Nephron (organoid): ENCODE measurements at regions not wholly inside any gene's neighbourhood (a gene's known extent, or its start where the extent isn't known, plus 50 kb on each side); places are given as distances from the start of the nearest gene placed in this dataset.

ENCODE experiments used
- H3K27ac Mint-ChIP-seq, 3 experiments: 2 replicates each; pipeline ENCODE4 v1.8.0; 2020; ENCODE audit warnings: mixed read lengths in 3 of 3, mild to moderate bottlenecking in 2 of 3, moderate library complexity in 1 of 3
- H3K27me3 Mint-ChIP-seq: 2 replicates; pipeline ENCODE4 v1.8.0; 2021; ENCODE audit warnings: low read depth, mild to moderate bottlenecking, moderate library complexity, mixed read lengths
- H3K36me3 Mint-ChIP-seq: 2 replicates; pipeline ENCODE4 v1.8.0; 2020; ENCODE audit warnings: low read depth, mixed read lengths
- H3K4me1 Mint-ChIP-seq: 2 replicates; pipeline ENCODE4 v1.8.0; 2020; ENCODE audit warnings: mixed read lengths
- H3K4me3 Mint-ChIP-seq, 3 experiments: 2 replicates each; pipeline ENCODE4 v1.8.0; 2020; ENCODE audit warnings: mild to moderate bottlenecking in 3 of 3, mixed read lengths in 3 of 3, moderate library complexity in 2 of 3
- H3K9me3 Mint-ChIP-seq: 2 replicates; pipeline ENCODE4 v1.8.0; 2020; ENCODE audit warnings: mixed read lengths
- TF ChIP-seq, protein P1 (sequence below), 3 experiments: fragments of 200-600 bp; sonication (generic); IDR thresholded peaks; one replicate each; pipeline ENCODE4 v1.5.0; 2021; ENCODE audit warnings: antibody characterized with exemption in 3 of 3; ENCODE audit not compliant: unreplicated experiment in 3 of 3

DNA sequence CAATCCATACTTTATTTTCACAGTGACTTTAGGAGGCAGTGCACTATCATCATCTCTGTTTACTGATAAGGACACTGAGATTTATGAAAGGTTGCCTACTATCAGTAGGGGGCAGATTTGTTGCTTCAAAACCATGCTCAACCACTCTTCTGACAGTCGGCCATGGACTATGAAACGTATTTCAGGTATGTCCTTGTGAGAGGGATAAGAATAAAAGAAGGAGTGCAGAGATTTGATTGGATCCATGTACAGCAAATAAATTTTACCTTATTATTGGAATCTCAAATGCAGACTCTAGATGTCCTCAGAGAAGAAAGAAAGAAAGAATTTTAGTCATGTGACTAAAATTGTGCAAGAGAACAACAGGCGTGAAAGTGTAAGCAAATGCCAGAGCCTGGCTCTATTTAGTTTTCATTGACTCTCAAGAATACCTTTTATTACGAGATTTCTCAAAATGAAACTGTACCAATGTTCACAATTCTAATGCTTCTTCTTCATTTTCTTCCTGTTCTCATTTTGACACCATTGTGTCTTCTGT is 296.6 kb upstream of the RASA1 start:
- Mint-ChIP-seq H3K27me3 (peaks cover 8% of the 10 kb centered on the region), H3K9me3 (no peaks in the 10 kb centered on the region), H3K27ac (no peak overlapping the region), H3K4me3 (no peak overlapping the region), H3K36me3 (no peaks in the 10 kb centered on the region), H3K4me1 (peaks cover 10% of the 10 kb centered on the region)
- TF ChIP-seq, protein P1, sequence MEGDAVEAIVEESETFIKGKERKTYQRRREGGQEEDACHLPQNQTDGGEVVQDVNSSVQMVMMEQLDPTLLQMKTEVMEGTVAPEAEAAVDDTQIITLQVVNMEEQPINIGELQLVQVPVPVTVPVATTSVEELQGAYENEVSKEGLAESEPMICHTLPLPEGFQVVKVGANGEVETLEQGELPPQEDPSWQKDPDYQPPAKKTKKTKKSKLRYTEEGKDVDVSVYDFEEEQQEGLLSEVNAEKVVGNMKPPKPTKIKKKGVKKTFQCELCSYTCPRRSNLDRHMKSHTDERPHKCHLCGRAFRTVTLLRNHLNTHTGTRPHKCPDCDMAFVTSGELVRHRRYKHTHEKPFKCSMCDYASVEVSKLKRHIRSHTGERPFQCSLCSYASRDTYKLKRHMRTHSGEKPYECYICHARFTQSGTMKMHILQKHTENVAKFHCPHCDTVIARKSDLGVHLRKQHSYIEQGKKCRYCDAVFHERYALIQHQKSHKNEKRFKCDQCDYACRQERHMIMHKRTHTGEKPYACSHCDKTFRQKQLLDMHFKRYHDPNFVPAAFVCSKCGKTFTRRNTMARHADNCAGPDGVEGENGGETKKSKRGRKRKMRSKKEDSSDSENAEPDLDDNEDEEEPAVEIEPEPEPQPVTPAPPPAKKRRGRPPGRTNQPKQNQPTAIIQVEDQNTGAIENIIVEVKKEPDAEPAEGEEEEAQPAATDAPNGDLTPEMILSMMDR (IDR thresholded peaks at IDR 0.05; ENCODE audit: unreplicated experiment in 3 of 3), result no peak

DNA sequence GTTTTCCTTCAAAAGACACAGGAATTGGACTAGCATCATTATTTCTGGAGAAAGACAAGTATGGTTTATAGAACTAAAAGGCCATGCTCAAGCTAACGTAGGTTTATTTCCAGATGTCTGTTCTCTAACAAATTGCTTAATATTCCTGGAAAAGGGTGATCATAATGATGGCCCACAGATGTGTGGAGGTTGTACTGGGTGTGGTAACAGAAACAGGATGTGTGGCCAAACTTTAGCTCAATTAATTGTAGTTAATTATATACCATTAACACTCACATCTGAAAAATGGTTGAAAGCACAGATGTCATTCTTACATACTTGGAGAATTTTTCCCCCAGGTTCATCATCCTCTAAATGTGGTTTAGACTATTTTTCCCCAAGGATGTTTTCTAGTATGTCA is 292.7 kb upstream of the RASA1 start:
- Mint-ChIP-seq H3K4me3 (no peak overlapping the region), H3K4me1 (no peaks in the 10 kb centered on the region), H3K9me3 (no peaks in the 10 kb centered on the region), H3K27ac (no peak overlapping the region), H3K36me3 (no peaks in the 10 kb centered on the region), H3K27me3 (peaks cover 8% of the 10 kb centered on the region)
- TF ChIP-seq, protein P1 (IDR thresholded peaks at IDR 0.05; ENCODE audit: unreplicated experiment in 3 of 3), result no peak

DNA sequence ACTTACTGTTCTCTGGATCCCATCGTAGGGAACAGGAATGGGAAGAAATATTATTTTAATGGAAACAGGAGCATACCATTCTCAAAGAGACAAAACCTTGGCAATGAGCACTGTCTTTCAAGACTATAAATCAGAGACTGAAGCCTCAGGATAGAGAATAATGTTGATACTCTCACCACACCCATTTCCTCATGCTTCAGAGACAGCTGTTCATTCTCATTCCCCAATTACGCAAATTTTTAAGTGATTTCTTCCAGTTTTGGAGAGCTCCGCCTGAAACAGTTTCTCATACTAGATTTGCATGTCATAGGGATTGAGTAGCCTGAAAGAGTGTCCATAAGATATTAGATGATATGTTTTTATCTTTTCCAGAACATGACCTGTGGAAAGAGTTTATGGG is 290.5 kb upstream of the RASA1 start:
- Mint-ChIP-seq H3K4me3 (no peak overlapping the region), H3K4me1 (no peaks in the 10 kb centered on the region), H3K36me3 (no peaks in the 10 kb centered on the region), H3K27ac (no peak overlapping the region), H3K27me3 (peaks cover 4% of the 10 kb centered on the region), H3K9me3 (no peaks in the 10 kb centered on the region)
- TF ChIP-seq, protein P1 (IDR thresholded peaks at IDR 0.05; ENCODE audit: unreplicated experiment in 3 of 3), result no peak

DNA sequence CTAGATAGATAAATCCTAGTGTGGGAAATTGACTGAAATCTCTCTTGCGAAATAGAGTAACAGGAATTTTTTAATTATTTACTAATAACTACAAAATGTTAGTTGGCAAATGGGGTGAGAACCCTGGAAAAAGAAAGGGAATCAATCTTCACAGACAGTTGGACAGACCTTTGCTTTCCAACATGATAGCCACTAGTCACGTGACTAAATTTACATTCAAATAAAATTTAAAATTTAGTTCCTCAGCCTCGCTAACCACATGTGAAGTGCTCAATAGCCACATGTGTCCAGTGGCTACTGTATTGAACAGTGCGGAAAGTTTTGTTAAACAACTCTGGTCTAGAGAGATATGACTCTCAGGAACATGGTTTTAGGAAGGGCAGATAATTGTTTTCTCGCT is 289.9 kb upstream of the RASA1 start:
- Mint-ChIP-seq H3K27ac (no peak overlapping the region), H3K4me3 (no peak overlapping the region), H3K4me1 (no peaks in the 10 kb centered on the region), H3K9me3 (no peaks in the 10 kb centered on the region), H3K27me3 (peaks cover 4% of the 10 kb centered on the region), H3K36me3 (no peaks in the 10 kb centered on the region)
- TF ChIP-seq, protein P1 (IDR thresholded peaks at IDR 0.05; ENCODE audit: unreplicated experiment in 3 of 3), result no peak

DNA sequence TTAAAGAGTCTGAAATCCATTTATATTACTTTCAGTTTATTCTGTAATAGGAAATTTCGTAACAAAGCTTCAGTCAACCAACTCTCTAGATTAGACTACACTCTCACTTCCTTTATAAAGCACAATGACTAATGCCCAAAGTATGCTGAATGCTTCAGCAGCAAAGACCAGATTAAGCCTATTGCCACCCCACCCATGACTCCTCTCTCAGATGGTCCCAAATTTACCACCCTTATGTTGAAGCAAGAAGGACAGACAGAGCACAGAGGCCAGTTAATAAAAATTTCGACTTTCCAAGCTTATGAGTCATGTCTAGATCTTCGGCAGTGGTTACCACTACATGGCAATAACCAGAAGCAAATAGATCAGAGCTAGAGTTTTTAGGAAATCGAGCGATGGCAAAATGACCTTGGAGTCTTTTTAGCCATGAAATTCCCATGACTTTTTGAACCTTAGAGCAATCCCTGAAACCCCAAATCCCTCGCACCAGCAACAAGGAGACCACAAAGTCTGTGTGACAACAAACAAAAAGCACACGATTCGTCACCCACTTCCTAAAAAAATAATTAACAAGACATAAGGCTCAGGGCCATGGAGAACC is 287.8 kb upstream of the RASA1 start:
- Mint-ChIP-seq H3K27me3 (peaks cover 4% of the 10 kb centered on the region), H3K27ac (no peak overlapping the region), H3K36me3 (no peaks in the 10 kb centered on the region), H3K9me3 (no peaks in the 10 kb centered on the region), H3K4me3 (no peak overlapping the region), H3K4me1 (no peaks in the 10 kb centered on the region)
- TF ChIP-seq, protein P1 (IDR thresholded peaks at IDR 0.05; ENCODE audit: unreplicated experiment in 3 of 3), result no peak

DNA sequence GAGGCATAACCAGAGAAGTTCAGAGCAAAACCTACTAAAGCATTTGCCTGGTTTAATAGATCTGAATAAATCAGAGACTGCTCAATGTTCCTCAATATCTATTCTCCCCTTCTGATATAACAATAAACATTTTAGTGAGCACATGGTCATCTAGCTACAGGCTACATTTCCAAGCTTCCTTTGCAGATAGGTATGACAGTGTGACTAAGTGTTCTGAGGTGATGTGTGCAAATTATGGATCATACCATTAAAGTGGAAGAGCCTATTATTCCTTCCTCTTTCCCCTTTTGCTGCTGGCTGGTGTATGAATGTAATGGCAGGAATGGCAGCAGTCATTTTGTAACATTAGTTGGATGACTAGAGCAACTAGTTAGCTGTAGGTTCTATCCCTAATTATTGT is 285.8 kb upstream of the RASA1 start:
- Mint-ChIP-seq H3K27ac (no peak overlapping the region), H3K9me3 (no peaks in the 10 kb centered on the region), H3K27me3 (no peaks in the 10 kb centered on the region), H3K36me3 (no peaks in the 10 kb centered on the region), H3K4me3 (no peak overlapping the region), H3K4me1 (no peaks in the 10 kb centered on the region)
- TF ChIP-seq, protein P1 (IDR thresholded peaks at IDR 0.05; ENCODE audit: unreplicated experiment in 3 of 3), result no peak
